ENCODE measurements at regions not wholly inside any gene's neighbourhood (a gene's known extent, or its start where the extent isn't known, plus 50 kb on each side); places are given as distances from the start of the nearest gene placed in this dataset.

DNA sequence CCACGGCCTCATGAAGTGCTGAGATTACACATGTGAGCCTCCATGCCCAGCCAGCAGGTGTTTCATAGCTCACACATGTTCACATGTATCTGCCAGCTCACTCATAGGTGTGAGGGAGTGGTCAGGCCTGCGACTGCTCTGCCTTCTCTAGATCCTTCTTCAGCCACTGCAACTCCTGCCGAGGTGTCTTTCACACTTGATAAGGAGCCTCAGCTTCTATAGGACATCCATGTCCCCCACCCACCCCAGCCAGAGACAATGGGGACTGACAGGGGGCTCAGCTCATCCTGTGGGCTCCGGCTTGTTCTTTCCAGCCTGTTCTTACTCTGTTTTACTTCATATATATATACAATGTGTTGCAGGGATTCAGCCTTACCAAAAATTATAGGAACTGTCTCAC lies 286.5 kb upstream of the MGAT5 start:
- TF ChIP-seq CTCF (IDR thresholded peaks at IDR 0.05; ENCODE audit: unreplicated experiment) = no peak
- no TSS peak for BruUV-seq (replicated peaks)
- CTCF ChIA-PET = no interaction called here
- DNase-seq = no peak
- no peaks in the 10 kb centered on the region for H3K4me1 Mint-ChIP-seq (ENCODE audit: low read depth, unreplicated experiment)
- no peak overlapping the region for H3K4me3 Mint-ChIP-seq (ENCODE audit: low read depth, unreplicated experiment)
- no peak overlapping the region for H3K27ac Mint-ChIP-seq (ENCODE audit: unreplicated experiment)
- peaks cover 93% of the 10 kb centered on the region for H3K27me3 Mint-ChIP-seq (ENCODE audit: unreplicated experiment)
- no peaks in the 10 kb centered on the region for H3K36me3 Mint-ChIP-seq (ENCODE audit: insufficient read depth, unreplicated experiment)
- no peaks in the 10 kb centered on the region for H3K9me3 Mint-ChIP-seq (ENCODE audit: low read depth, unreplicated experiment)
- intact Hi-C loops (cut with micrococcal nuclease; ENCODE audit: unreplicated experiment) = no loop called here

DNA sequence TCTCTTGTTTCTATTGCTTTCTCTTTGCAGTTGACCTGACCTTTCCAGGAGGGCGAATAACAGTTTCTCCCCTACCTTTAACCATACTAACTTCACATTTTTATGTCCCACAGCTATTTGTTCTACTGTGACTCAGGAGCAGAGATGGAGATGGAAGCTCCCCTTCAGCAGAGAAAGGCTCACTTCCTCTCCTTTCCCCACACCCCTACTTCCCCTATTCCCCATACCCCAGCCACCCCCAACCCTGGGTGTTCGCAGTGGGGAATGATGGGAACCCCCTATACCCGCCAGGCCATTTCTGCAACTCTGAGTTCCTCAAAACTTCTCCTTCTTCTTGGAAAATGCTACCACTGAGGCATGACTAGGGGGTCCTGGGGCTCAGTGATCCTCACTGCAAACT lies 285.4 kb upstream of the MGAT5 start:
- no TSS peak for BruUV-seq (replicated peaks)
- H3K27ac Mint-ChIP-seq (ENCODE audit: unreplicated experiment) = no peak overlapping the region
- H3K4me3 Mint-ChIP-seq (ENCODE audit: low read depth, unreplicated experiment) = no peak overlapping the region
- peaks cover 89% of the 10 kb centered on the region for H3K27me3 Mint-ChIP-seq (ENCODE audit: unreplicated experiment)
- no peaks in the 10 kb centered on the region for H3K9me3 Mint-ChIP-seq (ENCODE audit: low read depth, unreplicated experiment)
- H3K36me3 Mint-ChIP-seq (ENCODE audit: insufficient read depth, unreplicated experiment) = no peaks in the 10 kb centered on the region
- intact Hi-C loops (cut with micrococcal nuclease; ENCODE audit: unreplicated experiment) = no loop called here
- no peak for TF ChIP-seq CTCF (IDR thresholded peaks at IDR 0.05; ENCODE audit: unreplicated experiment)
- CTCF ChIA-PET = no interaction called here
- no peak for DNase-seq
- H3K4me1 Mint-ChIP-seq (ENCODE audit: low read depth, unreplicated experiment) = no peaks in the 10 kb centered on the region

DNA sequence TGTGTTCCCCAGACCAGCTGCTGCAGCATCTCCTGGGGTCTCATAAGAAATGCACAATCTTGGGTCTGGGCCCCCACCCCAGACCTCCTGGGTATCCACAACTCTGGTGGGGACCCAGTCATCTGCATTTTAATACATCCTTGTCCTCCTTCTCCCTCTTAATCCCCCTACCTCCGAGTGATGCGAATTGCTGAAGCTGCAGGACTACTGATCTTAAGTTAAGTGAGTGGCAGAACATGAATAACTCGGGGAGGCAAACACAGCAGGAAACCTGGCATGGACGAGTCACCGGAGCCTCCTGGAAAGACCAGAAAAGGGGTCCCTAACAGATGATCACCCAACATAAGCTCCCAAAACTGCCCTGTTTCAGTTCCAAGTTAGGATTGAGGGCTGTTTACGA lies 283.2 kb upstream of the MGAT5 start:
- H3K4me1 Mint-ChIP-seq (ENCODE audit: low read depth, unreplicated experiment) = no peaks in the 10 kb centered on the region
- H3K27me3 Mint-ChIP-seq (ENCODE audit: unreplicated experiment) = peaks cover 83% of the 10 kb centered on the region
- intact Hi-C loops (cut with micrococcal nuclease; ENCODE audit: unreplicated experiment) = no loop called here
- H3K9me3 Mint-ChIP-seq (ENCODE audit: low read depth, unreplicated experiment) = no peaks in the 10 kb centered on the region
- no peak overlapping the region for H3K27ac Mint-ChIP-seq (ENCODE audit: unreplicated experiment)
- CTCF ChIA-PET = no interaction called here
- no TSS peak for BruUV-seq (replicated peaks)
- no peak overlapping the region for H3K4me3 Mint-ChIP-seq (ENCODE audit: low read depth, unreplicated experiment)
- DNase-seq = no peak
- H3K36me3 Mint-ChIP-seq (ENCODE audit: insufficient read depth, unreplicated experiment) = no peaks in the 10 kb centered on the region
- TF ChIP-seq CTCF (IDR thresholded peaks at IDR 0.05; ENCODE audit: unreplicated experiment) = no peak

- Mint-ChIP-seq H3K27ac (ENCODE audit: unreplicated experiment) (no peak overlapping the region), H3K4me3 (ENCODE audit: low read depth, unreplicated experiment) (no peak overlapping the region), H3K27me3 (ENCODE audit: unreplicated experiment) (peaks cover 70% of the 10 kb centered on the region), H3K9me3 (ENCODE audit: low read depth, unreplicated experiment) (no peaks in the 10 kb centered on the region), H3K36me3 (ENCODE audit: insufficient read depth, unreplicated experiment) (no peaks in the 10 kb centered on the region), H3K4me1 (ENCODE audit: low read depth, unreplicated experiment) (no peaks in the 10 kb centered on the region)
- CTCF ChIA-PET = no interaction called here
- BruUV-seq (replicated peaks) = no TSS peak
- TF ChIP-seq CTCF (IDR thresholded peaks at IDR 0.05; ENCODE audit: unreplicated experiment) = no peak
- intact Hi-C loops (cut with micrococcal nuclease; ENCODE audit: unreplicated experiment) = no loop called here
- no peak for DNase-seq
These were observed 281.6 kb upstream of the MGAT5 start for GRCh38 chr2:133972297-133972696.

DNA sequence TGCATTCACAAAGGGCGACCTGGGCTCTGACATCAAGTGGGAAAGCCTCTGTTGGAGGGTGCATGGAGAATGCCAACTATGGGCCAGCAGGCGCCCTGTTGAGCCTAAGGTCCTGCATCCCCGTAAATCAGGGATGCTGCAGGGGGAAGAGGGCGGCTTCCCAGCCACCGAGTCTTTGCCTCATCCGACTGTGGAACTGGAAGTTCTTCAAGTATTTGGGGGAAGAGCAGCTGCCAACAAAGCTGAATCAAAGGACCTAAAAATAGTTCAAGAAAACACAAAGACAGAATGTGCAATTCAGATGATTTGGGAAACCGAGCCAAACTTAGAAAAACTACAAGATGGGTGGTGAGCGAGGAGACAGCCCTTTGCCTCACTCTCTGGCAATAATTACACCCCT lies 281.1 kb upstream of the MGAT5 start:
- intact Hi-C loops (cut with micrococcal nuclease; ENCODE audit: unreplicated experiment) = no loop called here
- no peaks in the 10 kb centered on the region for H3K9me3 Mint-ChIP-seq (ENCODE audit: low read depth, unreplicated experiment)
- H3K27ac Mint-ChIP-seq (ENCODE audit: unreplicated experiment) = no peak overlapping the region
- DNase-seq = no peak
- H3K27me3 Mint-ChIP-seq (ENCODE audit: unreplicated experiment) = peaks cover 70% of the 10 kb centered on the region
- CTCF ChIA-PET = no interaction called here
- BruUV-seq (replicated peaks) = no TSS peak
- no peaks in the 10 kb centered on the region for H3K4me1 Mint-ChIP-seq (ENCODE audit: low read depth, unreplicated experiment)
- TF ChIP-seq CTCF (IDR thresholded peaks at IDR 0.05; ENCODE audit: unreplicated experiment) = no peak
- H3K36me3 Mint-ChIP-seq (ENCODE audit: insufficient read depth, unreplicated experiment) = no peaks in the 10 kb centered on the region
- H3K4me3 Mint-ChIP-seq (ENCODE audit: low read depth, unreplicated experiment) = no peak overlapping the region

All from Calu3 (cell line).